ENCODE measurements at regions not wholly inside any gene's neighbourhood (a gene's known extent, or its start where the extent isn't known, plus 50 kb on each side); places are given as distances from the start of the nearest gene placed in this dataset.

DNA sequence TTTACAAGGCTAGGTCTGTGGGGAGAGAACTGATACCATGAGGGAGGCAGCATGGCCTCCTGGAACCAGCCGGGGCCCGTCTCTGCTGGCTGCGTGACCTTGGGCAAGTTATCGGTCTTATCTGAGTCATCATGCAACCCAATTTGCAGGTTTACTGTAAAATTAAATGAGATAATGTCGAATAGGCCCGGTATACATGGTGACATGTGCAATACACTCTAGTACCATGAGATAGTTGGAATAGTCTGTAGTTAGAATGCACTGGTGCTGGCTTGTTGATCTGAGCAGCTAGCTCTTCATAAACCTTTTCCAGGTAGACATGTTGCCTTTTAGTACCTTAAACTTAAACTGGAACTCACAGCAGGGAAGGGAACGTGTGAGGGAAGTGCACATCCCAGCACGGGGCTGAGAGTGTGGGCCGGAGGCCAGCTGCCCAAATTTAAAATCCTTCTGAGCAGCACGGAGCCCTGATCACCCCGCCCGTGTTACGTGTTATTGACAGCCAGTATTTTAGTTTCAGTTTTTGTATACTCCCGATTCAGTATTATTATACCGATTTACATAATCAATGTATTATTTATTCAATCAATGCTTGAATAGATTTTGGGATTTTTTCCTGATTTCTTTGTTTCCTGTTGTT lies 72.4 kb upstream of the HS6ST1 start:
- TF ChIP-seq, protein P1, sequence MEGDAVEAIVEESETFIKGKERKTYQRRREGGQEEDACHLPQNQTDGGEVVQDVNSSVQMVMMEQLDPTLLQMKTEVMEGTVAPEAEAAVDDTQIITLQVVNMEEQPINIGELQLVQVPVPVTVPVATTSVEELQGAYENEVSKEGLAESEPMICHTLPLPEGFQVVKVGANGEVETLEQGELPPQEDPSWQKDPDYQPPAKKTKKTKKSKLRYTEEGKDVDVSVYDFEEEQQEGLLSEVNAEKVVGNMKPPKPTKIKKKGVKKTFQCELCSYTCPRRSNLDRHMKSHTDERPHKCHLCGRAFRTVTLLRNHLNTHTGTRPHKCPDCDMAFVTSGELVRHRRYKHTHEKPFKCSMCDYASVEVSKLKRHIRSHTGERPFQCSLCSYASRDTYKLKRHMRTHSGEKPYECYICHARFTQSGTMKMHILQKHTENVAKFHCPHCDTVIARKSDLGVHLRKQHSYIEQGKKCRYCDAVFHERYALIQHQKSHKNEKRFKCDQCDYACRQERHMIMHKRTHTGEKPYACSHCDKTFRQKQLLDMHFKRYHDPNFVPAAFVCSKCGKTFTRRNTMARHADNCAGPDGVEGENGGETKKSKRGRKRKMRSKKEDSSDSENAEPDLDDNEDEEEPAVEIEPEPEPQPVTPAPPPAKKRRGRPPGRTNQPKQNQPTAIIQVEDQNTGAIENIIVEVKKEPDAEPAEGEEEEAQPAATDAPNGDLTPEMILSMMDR (optimal IDR thresholded peaks at IDR 0.05 in 1 of 3, IDR thresholded peaks at IDR 0.05 in 1 of 3, conservative IDR thresholded peaks at IDR 0.05 in 1 of 3; ENCODE audit: extremely low read depth in 1 of 3, insufficient read depth in 2 of 3, low read length in 3 of 3) = no peak
- TF ChIP-seq EZH2 (IDR thresholded peaks at IDR 0.05; ENCODE audit: low read length) = no peak
